Effector memory CD4-positive, alpha-beta T cell (primary cell): ENCODE measurements at regions not wholly inside any gene's neighbourhood (a gene's known extent, or its start where the extent isn't known, plus 50 kb on each side); places are given as distances from the start of the nearest gene placed in this dataset.

Experiments
- DNase-seq, 3 donors: peaks; one replicate each; pipeline ENCODE4 v3.0.0-alpha.2; 2020
- H3K27ac ChIP-seq: 2 replicates; pipeline ENCODE4 v1.7.0; 2013; ENCODE audit warnings: mild to moderate bottlenecking, low read length, moderate library complexity; ENCODE audit not compliant: insufficient read depth, poor library complexity, severe bottlenecking
- H3K27me3 ChIP-seq: replicated peaks from 2 replicates; pipeline ENCODE4 v1.7.0; 2013; ENCODE audit warnings: mild to moderate bottlenecking, low read length; ENCODE audit not compliant: insufficient read depth, control insufficient read depth, poor library complexity, severe bottlenecking
- H3K36me3 ChIP-seq: 2 replicates; pipeline ENCODE4 v1.7.0; 2013; ENCODE audit warnings: mild to moderate bottlenecking, low read length, moderate library complexity; ENCODE audit not compliant: control insufficient read depth, insufficient read depth
- H3K4me1 ChIP-seq: 2 replicates; pipeline ENCODE4 v1.7.0; 2013; ENCODE audit warnings: low read length, mild to moderate bottlenecking; ENCODE audit not compliant: control insufficient read depth, insufficient read depth, poor library complexity, severe bottlenecking
- H3K4me3 ChIP-seq: 2 replicates; pipeline ENCODE4 v1.7.0; 2013; ENCODE audit warnings: low read length, low read depth, mild to moderate bottlenecking; ENCODE audit not compliant: insufficient read depth, poor library complexity, severe bottlenecking
- H3K9me3 ChIP-seq: 2 replicates; pipeline ENCODE4 v1.7.0; 2013; ENCODE audit warnings: mild to moderate bottlenecking, low read length, moderate library complexity; ENCODE audit not compliant: control insufficient read depth

GRCh38 chr14:95404583-95404982, 84.9 kb upstream of the CLMN start:
- Histone ChIP-seq H3K4me1 (no peaks in the 10 kb centered on the region), H3K9me3 (no peaks in the 10 kb centered on the region), H3K27me3 (no peaks in the 10 kb centered on the region), H3K27ac (no peak overlapping the region), H3K4me3 (no peak overlapping the region), H3K36me3 (no peaks in the 10 kb centered on the region)
- DNase-seq: no peak

- Histone ChIP-seq H3K36me3 (no peaks in the 10 kb centered on the region), H3K27ac (no peak overlapping the region), H3K27me3 (no peaks in the 10 kb centered on the region), H3K4me3 (no peak overlapping the region), H3K9me3 (no peaks in the 10 kb centered on the region), H3K4me1 (no peaks in the 10 kb centered on the region)
- DNase-seq: no peak
Observed at GRCh38 chr14:95402578-95402977, 82.9 kb upstream of the CLMN start.

GRCh38 chr14:95402176-95402575, 82.5 kb upstream of the CLMN start:
- no peak overlapping the region for H3K4me3 ChIP-seq
- no peak for DNase-seq
- no peaks in the 10 kb centered on the region for H3K4me1 ChIP-seq
- no peaks in the 10 kb centered on the region for H3K9me3 ChIP-seq
- no peaks in the 10 kb centered on the region for H3K27me3 ChIP-seq
- no peak overlapping the region for H3K27ac ChIP-seq
- H3K36me3 ChIP-seq: no peaks in the 10 kb centered on the region

GRCh38 chr14:95398630-95399547, 79.2 kb upstream of the CLMN start:
- no peaks in the 10 kb centered on the region for H3K36me3 ChIP-seq
- no peaks in the 10 kb centered on the region for H3K4me1 ChIP-seq
- no peaks in the 10 kb centered on the region for H3K9me3 ChIP-seq
- DNase-seq: no peak
- no peak overlapping the region for H3K4me3 ChIP-seq
- no peaks in the 10 kb centered on the region for H3K27me3 ChIP-seq
- no peak overlapping the region for H3K27ac ChIP-seq

- Histone ChIP-seq H3K9me3 (no peaks in the 10 kb centered on the region), H3K36me3 (no peaks in the 10 kb centered on the region), H3K27me3 (no peaks in the 10 kb centered on the region), H3K4me3 (no peak overlapping the region), H3K4me1 (no peaks in the 10 kb centered on the region), H3K27ac (no peak overlapping the region)
- DNase-seq: no peak
Observed at GRCh38 chr14:95397325-95397724, 77.6 kb upstream of the CLMN start.

GRCh38 chr14:95396221-95396620, 76.5 kb upstream of the CLMN start:
- H3K27ac ChIP-seq: no peak overlapping the region
- no peak overlapping the region for H3K4me3 ChIP-seq
- H3K4me1 ChIP-seq: no peaks in the 10 kb centered on the region
- DNase-seq: no peak
- H3K9me3 ChIP-seq: no peaks in the 10 kb centered on the region
- H3K36me3 ChIP-seq: no peaks in the 10 kb centered on the region
- no peaks in the 10 kb centered on the region for H3K27me3 ChIP-seq

- DNase-seq: no peak
- no peaks in the 10 kb centered on the region for H3K27me3 ChIP-seq
- H3K4me3 ChIP-seq: no peak overlapping the region
- H3K27ac ChIP-seq: no peak overlapping the region
- H3K36me3 ChIP-seq: no peaks in the 10 kb centered on the region
- H3K4me1 ChIP-seq: no peaks in the 10 kb centered on the region
- H3K9me3 ChIP-seq: no peaks in the 10 kb centered on the region
Observed at GRCh38 chr14:95395098-95395737, 75.5 kb upstream of the CLMN start.

GRCh38 chr14:95394297-95395097, 74.8 kb upstream of the CLMN start:
- DNase-seq: no peak

GRCh38 chr14:95392841-95393240, 73.1 kb upstream of the CLMN start:
- H3K27me3 ChIP-seq: no peaks in the 10 kb centered on the region
- H3K36me3 ChIP-seq: no peaks in the 10 kb centered on the region
- no peaks in the 10 kb centered on the region for H3K4me1 ChIP-seq

More at GRCh38 chr14:95394297-95395097, 74.8 kb upstream of the CLMN start:
- Histone ChIP-seq H3K27ac (no peak overlapping the region), H3K27me3 (no peaks in the 10 kb centered on the region), H3K4me3 (no peak overlapping the region), H3K4me1 (no peaks in the 10 kb centered on the region), H3K9me3 (no peaks in the 10 kb centered on the region), H3K36me3 (no peaks in the 10 kb centered on the region)

More at GRCh38 chr14:95392841-95393240, 73.1 kb upstream of the CLMN start:
- DNase-seq: no peak
- Histone ChIP-seq H3K9me3 (no peaks in the 10 kb centered on the region), H3K27ac (no peak overlapping the region), H3K4me3 (no peak overlapping the region)
